Colonic mucosa (tissue), 4 donors: ENCODE measurements at regions not wholly inside any gene's neighbourhood (a gene's known extent, or its start where the extent isn't known, plus 50 kb on each side); places are given as distances from the start of the nearest gene placed in this dataset.

Source experiments
- DNase-seq: peaks from one replicate; pipeline ENCODE4 v3.0.0-alpha.2; 2020
- H3K27ac ChIP-seq: fragments of 200-600 bp; one replicate; pipeline ENCODE4 v1.8.0; 2021
- H3K27me3 ChIP-seq: fragments of 200-600 bp; one replicate; pipeline ENCODE4 v1.8.0; 2021
- H3K36me3 ChIP-seq: fragments of 200-600 bp; one replicate; pipeline ENCODE4 v1.8.0; 2021
- H3K4me1 ChIP-seq: fragments of 200-600 bp; one replicate; pipeline ENCODE4 v1.8.0; 2021; ENCODE audit warnings: mild to moderate bottlenecking
- H3K4me3 ChIP-seq: fragments of 200-600 bp; one replicate; pipeline ENCODE4 v1.8.0; 2021
- H3K9ac ChIP-seq, 2 donors: one replicate each; pipeline ENCODE4 v1.7.0; 2013; ENCODE audit warnings: control low read depth in 2 of 2, low read depth in 2 of 2, low read length in 2 of 2
- H3K9me3 ChIP-seq: fragments of 200-600 bp; one replicate; pipeline ENCODE4 v1.8.0; 2021
- intact Hi-C: fragments of 100-400 bp; cut with DNase I; formaldehyde crosslinking; loops from one replicate; pipeline ENCODE4 v1.14.1; 2022
- TF ChIP-seq, protein P1 (sequence below): fragments of 200-600 bp; IDR thresholded peaks from one replicate; pipeline ENCODE4 v1.8.0; 2022; ENCODE audit warnings: antibody characterized with exemption, mild to moderate bottlenecking
- donor health status: healthy.
- donor health status: DM: no; HTN: no; CAD: no.
- donor health status: DM: no; HTN: no; CAD: no.

DNA sequence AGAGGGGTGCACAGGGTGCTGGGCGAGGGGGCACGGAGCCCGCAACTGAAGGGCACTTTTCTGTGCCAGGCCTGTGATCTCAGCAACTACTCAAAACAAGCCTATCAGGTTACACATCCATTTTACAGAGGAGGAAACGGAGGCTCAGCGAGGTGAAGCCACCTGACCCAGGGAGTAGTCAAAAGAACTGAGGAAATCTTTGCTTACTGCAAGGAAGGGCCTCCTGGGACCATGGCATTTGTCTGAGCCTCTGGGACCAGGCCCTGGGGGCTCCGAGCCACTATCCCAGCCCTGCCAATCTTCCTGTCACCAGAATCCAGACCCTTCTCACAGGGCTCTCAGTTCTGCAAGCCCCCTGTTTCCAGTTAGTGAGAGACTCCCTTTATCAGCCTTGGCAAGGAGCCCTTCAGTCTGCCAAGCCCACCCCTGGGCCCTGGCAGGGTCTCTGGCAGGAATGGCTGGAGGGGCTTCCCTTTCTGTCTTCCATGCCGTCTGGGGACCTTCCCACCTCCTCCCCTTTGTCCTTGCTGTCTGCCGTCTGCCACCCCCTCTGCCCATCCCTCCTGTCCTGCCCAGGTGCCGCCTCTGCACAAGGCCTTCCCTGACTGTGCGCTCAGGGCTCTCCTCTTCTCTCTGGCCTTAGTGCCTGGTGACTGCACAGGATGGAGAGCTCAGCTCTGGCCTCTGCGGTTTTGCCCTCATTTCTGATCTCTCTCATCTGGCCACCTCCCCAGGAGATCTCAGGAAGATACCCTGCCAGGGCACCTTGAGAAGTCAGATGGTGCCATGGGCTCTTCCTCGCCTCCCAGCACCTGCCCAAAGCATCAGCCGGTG, 194.7 kb upstream of the GLI2 start:
- intact Hi-C loops = no loop called here
- Histone ChIP-seq H3K9ac (no peak overlapping the region), H3K36me3 (no peaks in the 10 kb centered on the region), H3K9me3 (no peaks in the 10 kb centered on the region), H3K27ac (no peak overlapping the region), H3K4me3 (no peak overlapping the region), H3K27me3 (no peaks in the 10 kb centered on the region), H3K4me1 (no peaks in the 10 kb centered on the region)
- no peak for DNase-seq
- TF ChIP-seq, protein P1, sequence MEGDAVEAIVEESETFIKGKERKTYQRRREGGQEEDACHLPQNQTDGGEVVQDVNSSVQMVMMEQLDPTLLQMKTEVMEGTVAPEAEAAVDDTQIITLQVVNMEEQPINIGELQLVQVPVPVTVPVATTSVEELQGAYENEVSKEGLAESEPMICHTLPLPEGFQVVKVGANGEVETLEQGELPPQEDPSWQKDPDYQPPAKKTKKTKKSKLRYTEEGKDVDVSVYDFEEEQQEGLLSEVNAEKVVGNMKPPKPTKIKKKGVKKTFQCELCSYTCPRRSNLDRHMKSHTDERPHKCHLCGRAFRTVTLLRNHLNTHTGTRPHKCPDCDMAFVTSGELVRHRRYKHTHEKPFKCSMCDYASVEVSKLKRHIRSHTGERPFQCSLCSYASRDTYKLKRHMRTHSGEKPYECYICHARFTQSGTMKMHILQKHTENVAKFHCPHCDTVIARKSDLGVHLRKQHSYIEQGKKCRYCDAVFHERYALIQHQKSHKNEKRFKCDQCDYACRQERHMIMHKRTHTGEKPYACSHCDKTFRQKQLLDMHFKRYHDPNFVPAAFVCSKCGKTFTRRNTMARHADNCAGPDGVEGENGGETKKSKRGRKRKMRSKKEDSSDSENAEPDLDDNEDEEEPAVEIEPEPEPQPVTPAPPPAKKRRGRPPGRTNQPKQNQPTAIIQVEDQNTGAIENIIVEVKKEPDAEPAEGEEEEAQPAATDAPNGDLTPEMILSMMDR = no peak

DNA sequence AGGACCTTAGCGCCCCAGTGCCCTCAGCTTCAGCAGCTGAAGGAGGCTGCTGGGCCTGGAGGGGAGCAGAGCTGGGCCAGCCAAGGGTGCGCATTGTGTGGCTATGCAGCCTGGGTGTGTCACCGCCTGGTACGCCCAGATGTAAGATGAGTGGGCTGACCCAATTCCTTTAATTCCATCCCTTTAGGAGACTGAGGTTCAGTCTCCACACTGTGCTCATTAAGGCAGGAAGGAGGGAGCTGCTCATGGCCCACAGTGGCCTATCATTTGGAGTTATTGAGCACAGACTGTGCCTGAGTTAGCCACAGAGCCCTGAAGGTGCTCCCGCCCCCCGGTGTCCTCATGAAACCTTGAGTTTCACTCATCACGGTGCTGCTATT, 194.1 kb upstream of the GLI2 start:
- TF ChIP-seq, protein P1 = no peak
- Histone ChIP-seq H3K9ac (no peak overlapping the region), H3K27ac (no peak overlapping the region), H3K4me3 (no peak overlapping the region), H3K9me3 (no peaks in the 10 kb centered on the region), H3K36me3 (no peaks in the 10 kb centered on the region), H3K27me3 (no peaks in the 10 kb centered on the region), H3K4me1 (no peaks in the 10 kb centered on the region)
- intact Hi-C loops = no loop called here
- DNase-seq = no peak

DNA sequence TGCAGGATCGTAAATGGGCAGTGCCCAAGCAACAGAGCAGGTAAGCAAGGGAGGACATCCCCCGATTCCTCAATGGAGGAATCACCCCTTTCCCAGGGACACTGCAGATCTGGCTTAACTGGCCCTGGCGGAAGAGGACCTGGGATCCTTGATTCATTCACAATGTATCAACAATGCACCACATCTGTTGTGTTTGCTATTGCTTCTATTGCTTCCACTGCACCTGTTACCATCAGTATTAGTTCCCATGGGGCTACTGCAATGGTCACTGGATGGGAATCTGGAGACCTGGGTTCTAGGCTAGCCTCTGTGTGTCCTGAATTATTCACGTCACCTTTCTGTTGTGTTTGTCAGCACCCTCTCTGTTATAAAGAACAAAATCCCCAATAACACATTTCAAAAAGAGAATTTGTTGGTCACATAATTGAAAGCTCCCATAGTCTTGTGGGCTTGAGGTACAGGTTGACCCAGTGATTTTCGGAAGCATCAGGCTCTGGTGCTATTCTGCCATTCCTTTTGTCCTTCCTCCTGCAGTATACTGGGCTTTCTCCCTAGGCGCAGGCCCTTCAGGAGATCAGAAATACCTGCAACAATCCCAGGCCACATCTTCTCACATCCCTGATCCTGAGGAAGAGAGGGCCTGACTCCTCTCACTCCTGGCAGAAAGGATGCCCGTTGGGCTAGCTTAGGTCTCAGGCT, 193.5 kb upstream of the GLI2 start:
- Histone ChIP-seq H3K9ac (no peak overlapping the region), H3K36me3 (no peaks in the 10 kb centered on the region), H3K9me3 (no peaks in the 10 kb centered on the region), H3K27me3 (no peaks in the 10 kb centered on the region), H3K4me1 (no peaks in the 10 kb centered on the region), H3K4me3 (no peak overlapping the region), H3K27ac (no peak overlapping the region)
- TF ChIP-seq, protein P1 = no peak
- intact Hi-C loops = no loop called here
- DNase-seq = no peak

DNA sequence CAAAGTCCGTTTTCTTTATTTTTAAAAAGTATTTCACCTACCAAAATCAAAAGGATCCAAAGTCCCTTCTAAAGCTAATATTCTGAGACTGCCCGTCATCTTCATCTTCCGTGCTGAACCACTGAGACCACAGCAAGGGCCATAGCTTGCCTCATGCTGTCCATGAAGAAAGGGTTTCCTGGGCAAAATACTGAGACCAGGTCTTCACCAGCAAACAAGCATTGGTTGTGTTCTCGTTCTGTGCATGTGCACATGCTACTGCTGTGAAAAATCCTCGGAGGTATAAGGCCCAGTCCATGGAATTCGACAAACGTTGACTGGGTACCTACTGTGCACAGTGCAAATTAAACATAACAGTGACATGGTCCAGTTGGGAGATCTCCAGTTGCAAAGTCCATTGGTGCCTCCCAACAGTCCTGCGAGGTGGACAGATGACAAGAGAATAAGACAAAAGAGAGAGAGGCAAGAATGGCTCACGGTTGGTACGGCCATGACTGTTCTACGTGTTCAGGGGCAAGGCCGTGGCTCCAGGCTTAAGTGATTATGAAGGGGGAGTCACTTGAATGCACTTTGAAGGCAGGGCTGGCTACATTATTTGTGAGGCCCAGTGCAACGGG, 192.6 kb upstream of the GLI2 start:
- no peak for DNase-seq
- Histone ChIP-seq H3K27ac (no peak overlapping the region), H3K4me1 (no peaks in the 10 kb centered on the region), H3K9ac (no peak overlapping the region), H3K4me3 (no peak overlapping the region), H3K27me3 (no peaks in the 10 kb centered on the region), H3K9me3 (no peaks in the 10 kb centered on the region), H3K36me3 (no peaks in the 10 kb centered on the region)
- TF ChIP-seq, protein P1 = no peak
- intact Hi-C loops = no loop called here

DNA sequence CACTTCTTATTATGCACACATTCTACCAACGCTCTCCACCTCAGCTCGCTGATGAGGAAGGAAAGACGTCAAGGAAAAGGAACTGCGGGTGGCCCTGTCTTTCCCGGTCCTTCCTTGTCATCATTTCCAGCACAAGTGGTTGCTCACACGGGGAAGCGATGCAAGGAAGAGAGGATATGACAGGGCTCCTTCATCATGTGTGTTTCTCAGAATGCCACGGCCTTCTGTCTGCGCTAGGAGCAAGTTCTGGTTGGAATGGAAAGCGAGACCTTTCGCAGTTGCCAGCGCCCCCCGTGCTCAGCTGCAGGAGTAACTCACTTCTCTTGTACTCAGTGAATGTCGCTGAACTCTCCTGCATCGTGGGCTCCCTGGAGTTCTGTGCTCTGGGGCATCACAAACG, 191.8 kb upstream of the GLI2 start:
- Histone ChIP-seq H3K27me3 (no peaks in the 10 kb centered on the region), H3K9ac (no peak overlapping the region), H3K4me3 (no peak overlapping the region), H3K4me1 (no peaks in the 10 kb centered on the region), H3K9me3 (no peaks in the 10 kb centered on the region), H3K36me3 (no peaks in the 10 kb centered on the region), H3K27ac (no peak overlapping the region)
- TF ChIP-seq, protein P1 = no peak
- no peak for DNase-seq
- intact Hi-C loops = no loop called here
